Psoas muscle (tissue), 7 donors: ENCODE measurements at regions not wholly inside any gene's neighbourhood (a gene's known extent, or its start where the extent isn't known, plus 50 kb on each side); places are given as distances from the start of the nearest gene placed in this dataset.

Experiments used
- ATAC-seq, 4 donors: fragments of 200-7000 bp; cut with Tn5 transposase; one replicate each; pipeline ENCODE4 v1.9.1; 2020; ENCODE audit warnings: moderate library complexity in 3 of 4, mild to moderate bottlenecking in 2 of 4
- DNase-seq, 2 donors: peaks; one replicate each; pipeline ENCODE4 v3.0.0-alpha.2; 2020
- H3K27ac ChIP-seq: fragments of 200-600 bp; one replicate; pipeline ENCODE4 v1.8.0; 2022
- H3K27me3 ChIP-seq, 3 donors: fragments of 200-600 bp in 1 of 3; one replicate each; pipeline versions ENCODE4 v1.6.1 to v1.8.0; 2013 to 2022; ENCODE audit warnings: low read length in 2 of 3, mild to moderate bottlenecking in 2 of 3, moderate library complexity in 1 of 3; ENCODE audit not compliant: insufficient read depth in 3 of 3
- H3K36me3 ChIP-seq, 2 donors: fragments of 200-600 bp in 1 of 2; one replicate each; pipeline versions ENCODE4 v1.6.1 to v1.8.0; 2013 to 2022; ENCODE audit warnings: low read depth in 1 of 2, mild to moderate bottlenecking in 1 of 2, moderate library complexity in 1 of 2; ENCODE audit not compliant: insufficient read depth in 1 of 2
- H3K4me1 ChIP-seq: fragments of 200-600 bp; one replicate; pipeline ENCODE4 v1.8.0; 2022
- H3K4me3 ChIP-seq: fragments of 200-600 bp; one replicate; pipeline ENCODE4 v1.8.0; 2022; ENCODE audit warnings: mild to moderate bottlenecking
- H3K9me3 ChIP-seq: fragments of 200-600 bp; one replicate; pipeline ENCODE4 v1.8.0; 2022
- WGBS, 3 donors: extraction: QIAGEN DNeasy Blood & Tissue Kit; methylation state at CpG; one replicate each; pipeline versions ENCODE4 v1.1.6 to v1.1.7; 2013; 5-methylcytosine and 5-hydroxymethylcytosine counted together
- intact Hi-C, 2 donors: fragments of 100-400 bp; cut with DNase I; formaldehyde crosslinking; loops; one replicate each; pipeline versions ENCODE4 v1.11.0 to v1.14.2; 2022
- TF ChIP-seq, protein P1 (sequence below): fragments of 200-600 bp; IDR thresholded peaks from one replicate; pipeline ENCODE4 v1.8.0; 2022; ENCODE audit warnings: antibody characterized with exemption
- donor health status: healthy with polysubstance abuse.
- donor health status: DM: no; HTN: no; CAD: no; lungs with moderate emphysema.
- donor health status: Bipolar disorder and iron deficiency.
- donor health status: healthy.
- donor health status: DM: yes; HTN: yes; CAD: no.
- donor health status: DM: no; HTN: no; CAD: no.
- donor health status: DM: yes; HTN: yes; CAD: no.

DNA sequence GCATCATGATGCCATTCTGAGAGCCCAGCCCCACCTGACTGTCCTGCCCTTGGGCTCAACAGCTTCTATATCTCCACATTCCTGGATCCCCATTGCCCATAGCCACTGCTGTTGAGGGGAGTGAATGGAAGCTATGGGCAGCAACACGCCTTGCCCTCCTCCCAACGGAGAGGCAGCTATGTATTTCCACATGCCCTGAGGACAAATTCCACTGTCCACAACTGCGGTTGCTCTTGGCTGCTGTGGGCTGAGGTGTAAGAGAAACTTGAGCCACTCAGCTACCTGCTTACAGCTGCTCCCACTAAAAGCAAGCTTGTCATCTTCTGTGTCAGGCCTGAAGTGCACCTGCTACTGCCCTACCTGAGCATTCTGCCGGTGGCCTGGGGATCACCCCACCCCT, 222.9 kb downstream of the PSAT1 start:
- ATAC-seq (no peak), DNase-seq (no peak)
- Histone ChIP-seq H3K36me3 (no peaks in the 10 kb centered on the region), H3K9me3 (peaks cover 17% of the 10 kb centered on the region), H3K27ac (no peak overlapping the region), H3K4me1 (no peaks in the 10 kb centered on the region), H3K27me3 (no peaks in the 10 kb centered on the region), H3K4me3 (no peak overlapping the region)
- 89 to 94% (median 93%) methylated on average over 4 of the region's 4 CpGs for WGBS, 3 donors
- TF ChIP-seq, protein P1, sequence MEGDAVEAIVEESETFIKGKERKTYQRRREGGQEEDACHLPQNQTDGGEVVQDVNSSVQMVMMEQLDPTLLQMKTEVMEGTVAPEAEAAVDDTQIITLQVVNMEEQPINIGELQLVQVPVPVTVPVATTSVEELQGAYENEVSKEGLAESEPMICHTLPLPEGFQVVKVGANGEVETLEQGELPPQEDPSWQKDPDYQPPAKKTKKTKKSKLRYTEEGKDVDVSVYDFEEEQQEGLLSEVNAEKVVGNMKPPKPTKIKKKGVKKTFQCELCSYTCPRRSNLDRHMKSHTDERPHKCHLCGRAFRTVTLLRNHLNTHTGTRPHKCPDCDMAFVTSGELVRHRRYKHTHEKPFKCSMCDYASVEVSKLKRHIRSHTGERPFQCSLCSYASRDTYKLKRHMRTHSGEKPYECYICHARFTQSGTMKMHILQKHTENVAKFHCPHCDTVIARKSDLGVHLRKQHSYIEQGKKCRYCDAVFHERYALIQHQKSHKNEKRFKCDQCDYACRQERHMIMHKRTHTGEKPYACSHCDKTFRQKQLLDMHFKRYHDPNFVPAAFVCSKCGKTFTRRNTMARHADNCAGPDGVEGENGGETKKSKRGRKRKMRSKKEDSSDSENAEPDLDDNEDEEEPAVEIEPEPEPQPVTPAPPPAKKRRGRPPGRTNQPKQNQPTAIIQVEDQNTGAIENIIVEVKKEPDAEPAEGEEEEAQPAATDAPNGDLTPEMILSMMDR = no peak
- intact Hi-C loops = no loop called here

DNA sequence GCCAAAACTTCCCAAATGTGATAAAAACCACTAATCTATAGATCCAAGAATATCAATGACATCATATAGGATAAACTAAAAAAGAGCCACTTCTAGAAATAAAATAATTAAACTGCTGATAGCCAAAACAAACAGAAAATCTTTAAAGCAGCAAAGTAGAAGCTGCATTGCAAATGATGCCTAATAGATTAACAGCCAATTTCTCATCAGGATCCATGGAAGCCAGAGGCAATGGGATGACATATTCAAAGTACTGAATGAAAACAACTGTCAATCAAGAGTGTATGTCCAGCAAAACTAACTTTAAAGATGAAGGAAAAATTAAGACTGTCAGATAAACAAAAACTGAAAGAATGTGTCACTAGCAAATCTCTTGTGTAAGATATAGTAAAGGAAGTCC, 224.8 kb downstream of the PSAT1 start:
- H3K27ac ChIP-seq = no peak overlapping the region
- H3K27me3 ChIP-seq = no peaks in the 10 kb centered on the region
- no peak overlapping the region for H3K4me3 ChIP-seq
- no peak for DNase-seq
- H3K4me1 ChIP-seq = no peaks in the 10 kb centered on the region
- intact Hi-C loops = no loop called here
- no peak for ATAC-seq
- H3K9me3 ChIP-seq = peaks cover 17% of the 10 kb centered on the region
- H3K36me3 ChIP-seq = no peaks in the 10 kb centered on the region
- TF ChIP-seq, protein P1 = no peak

- TF ChIP-seq, protein P1 = no peak
- 76 to 81% (median 80%) methylated on average over 2 of the region's 2 CpGs for WGBS, 3 donors
- intact Hi-C loops = no loop called here
- DNase-seq = no peak
- Histone ChIP-seq H3K4me3 (no peak overlapping the region), H3K9me3 (peaks cover 7% of the 10 kb centered on the region), H3K4me1 (no peaks in the 10 kb centered on the region), H3K27me3 (no peaks in the 10 kb centered on the region), H3K36me3 (no peaks in the 10 kb centered on the region), H3K27ac (no peak overlapping the region)
- no peak for ATAC-seq
These were observed 229.1 kb downstream of the PSAT1 start for GRCh38 chr9:78525986-78526560.

- Histone ChIP-seq H3K4me3 (no peak overlapping the region), H3K9me3 (no peaks in the 10 kb centered on the region), H3K36me3 (no peaks in the 10 kb centered on the region), H3K4me1 (no peaks in the 10 kb centered on the region), H3K27ac (no peak overlapping the region), H3K27me3 (no peaks in the 10 kb centered on the region)
- ATAC-seq (peak in 3 of 4 donors; percentile 63 to 77 (median 68)), DNase-seq (no peak)
- intact Hi-C loops = no loop called here
- TF ChIP-seq, protein P1 = no peak
- 43 to 63% (median 51%) methylated on average over 2 of the region's 2 CpGs for WGBS, 3 donors
These were observed 236.6 kb downstream of the PSAT1 start for GRCh38 chr9:78533500-78533899.

DNA sequence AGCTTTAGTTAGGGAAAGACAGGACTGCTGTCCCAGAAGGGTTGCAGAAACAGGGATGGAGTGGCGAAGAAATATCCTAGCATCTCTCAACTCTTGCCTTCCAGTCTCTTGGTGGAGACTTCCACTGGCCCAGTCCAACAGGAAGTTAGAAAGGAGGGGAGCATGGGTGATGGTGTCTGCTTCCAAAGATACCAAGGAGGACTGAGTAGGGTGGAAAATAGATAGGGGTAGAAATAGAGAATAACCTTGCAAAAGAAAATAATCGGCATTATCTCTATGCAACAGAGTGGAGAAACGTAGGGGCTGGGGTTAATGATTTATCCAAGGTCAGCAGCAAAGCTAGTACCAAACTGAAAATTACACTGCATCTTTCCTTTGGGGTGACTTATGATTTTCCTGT, 242.3 kb downstream of the PSAT1 start:
- ATAC-seq = no peak
- 87 to 98% (median 92%) methylated on average over 3 of the region's 3 CpGs for WGBS, 3 donors
- intact Hi-C loops = no loop called here

More for the DNA sequence above, 242.3 kb downstream of the PSAT1 start:
- Histone ChIP-seq H3K27ac (peak overlapping the region; percentile 75), H3K4me1 (peaks cover 12% of the 10 kb centered on the region), H3K4me3 (no peak overlapping the region), H3K27me3 (no peaks in the 10 kb centered on the region), H3K36me3 (no peaks in the 10 kb centered on the region), H3K9me3 (no peaks in the 10 kb centered on the region)
- no peak for DNase-seq
- TF ChIP-seq, protein P1 = no peak
